ENCODE measurements at regions not wholly inside any gene's neighbourhood (a gene's known extent, or its start where the extent isn't known, plus 50 kb on each side); places are given as distances from the start of the nearest gene placed in this dataset.

GRCh38 chr4:108453366-108453765, 167.0 kb upstream of the RPL34 start:
- H4K20me1 ChIP-seq (ENCODE audit: control insufficient read depth, insufficient read depth, low read length, poor library complexity, severe bottlenecking) = no peaks in the 10 kb centered on the region
- no peaks in the 10 kb centered on the region for H3K9me3 Mint-ChIP-seq (ENCODE audit: insufficient read depth)
- POLR2A ChIA-PET = no interaction called here
- intact Hi-C loops (cut with micrococcal nuclease) = no loop called here
- no peak for DNase-seq
- no peaks in the 10 kb centered on the region for H3K27me3 ChIP-seq (replicated peaks in 1 of 4; ENCODE audit: control extremely low read depth in 1 of 4, control insufficient read depth in 3 of 4, insufficient read depth in 4 of 4, low read length in 3 of 4)
- ATAC-seq (ENCODE audit: low read depth) = no peak
- CTCF ChIA-PET = no interaction called here
- no peak overlapping the region for H3K4me3 ChIP-seq (ENCODE audit: control extremely low read depth in 1 of 5, extremely low read depth in 1 of 5, insufficient read depth in 1 of 5, low read depth in 2 of 5, low read length in 4 of 5)
- H3K79me2 ChIP-seq (ENCODE audit: control insufficient read depth, insufficient read depth, low read length) = no peaks in the 10 kb centered on the region
- no peak overlapping the region for H3K4me3 Mint-ChIP-seq
- TF ChIP-seq CTCF (IDR thresholded peaks at IDR 0.05) = no peak
- no peak for TF ChIP-seq EZH2 (IDR thresholded peaks at IDR 0.05; ENCODE audit: borderline replicate concordance, insufficient read depth, low read depth, low read length, poor library complexity, severe bottlenecking)
- H3K27ac Mint-ChIP-seq = no peak overlapping the region
- 100% methylated on average over 1 of the region's 4 CpGs for WGBS (ENCODE audit: insufficient coverage)
- no peaks in the 10 kb centered on the region for H3K4me1 Mint-ChIP-seq
- no peak overlapping the region for H2AFZ ChIP-seq (ENCODE audit: insufficient read depth, low read depth, low read length, poor library complexity, severe bottlenecking)
- H3K36me3 ChIP-seq (replicated peaks in 1 of 2; ENCODE audit: control extremely low read depth in 1 of 2, control insufficient read depth in 1 of 2, extremely low read depth in 1 of 2, insufficient read depth in 2 of 2, low read length in 1 of 2) = no peaks in the 10 kb centered on the region
- H3K27ac ChIP-seq (ENCODE audit: low read length in 2 of 2) = no peak overlapping the region
- H3K9me3 ChIP-seq (ENCODE audit: control extremely low read depth in 1 of 3, control insufficient read depth in 2 of 3, insufficient read depth in 1 of 3, low read length in 2 of 3) = no peaks in the 10 kb centered on the region
- H3K4me1 ChIP-seq (ENCODE audit: control insufficient read depth in 2 of 2, insufficient read depth in 2 of 2, low read length in 2 of 2) = no peaks in the 10 kb centered on the region
- H3K27me3 Mint-ChIP-seq = no peaks in the 10 kb centered on the region
- no peak overlapping the region for H3K4me2 ChIP-seq (replicated peaks; ENCODE audit: low read depth, low read length, poor library complexity, severe bottlenecking)
- H3K9ac ChIP-seq (ENCODE audit: low read length) = no peak overlapping the region

GRCh38 chr4:108450236-108450898, 170.0 kb upstream of the RPL34 start:
- no peak for ATAC-seq (ENCODE audit: low read depth)
- H3K36me3 ChIP-seq (replicated peaks in 1 of 2; ENCODE audit: control extremely low read depth in 1 of 2, control insufficient read depth in 1 of 2, extremely low read depth in 1 of 2, insufficient read depth in 2 of 2, low read length in 1 of 2) = no peaks in the 10 kb centered on the region
- H3K27ac ChIP-seq (ENCODE audit: low read length in 2 of 2) = no peak overlapping the region
- Mint-ChIP-seq H3K27ac (no peak overlapping the region), H3K4me1 (no peaks in the 10 kb centered on the region), H3K4me3 (no peak overlapping the region), H3K9me3 (ENCODE audit: insufficient read depth) (no peaks in the 10 kb centered on the region), H3K27me3 (no peaks in the 10 kb centered on the region)
- intact Hi-C loops (cut with micrococcal nuclease) = no loop called here
- H3K27me3 ChIP-seq (replicated peaks in 1 of 4; ENCODE audit: control extremely low read depth in 1 of 4, control insufficient read depth in 3 of 4, insufficient read depth in 4 of 4, low read length in 3 of 4) = no peaks in the 10 kb centered on the region
- ChIA-PET POLR2A (no interaction called here), CTCF (no interaction called here)
- H3K4me3 ChIP-seq (ENCODE audit: control extremely low read depth in 1 of 5, extremely low read depth in 1 of 5, insufficient read depth in 1 of 5, low read depth in 2 of 5, low read length in 4 of 5) = no peak overlapping the region
- H4K20me1 ChIP-seq (ENCODE audit: control insufficient read depth, insufficient read depth, low read length, poor library complexity, severe bottlenecking) = no peaks in the 10 kb centered on the region
- no peaks in the 10 kb centered on the region for H3K79me2 ChIP-seq (ENCODE audit: control insufficient read depth, insufficient read depth, low read length)
- WGBS (ENCODE audit: insufficient coverage) = 72% methylated on average over 3 of the region's 5 CpGs
- H3K4me1 ChIP-seq (ENCODE audit: control insufficient read depth in 2 of 2, insufficient read depth in 2 of 2, low read length in 2 of 2) = no peaks in the 10 kb centered on the region
- no peak overlapping the region for H2AFZ ChIP-seq (ENCODE audit: insufficient read depth, low read depth, low read length, poor library complexity, severe bottlenecking)
- H3K9ac ChIP-seq (ENCODE audit: low read length) = no peak overlapping the region
- H3K9me3 ChIP-seq (ENCODE audit: control extremely low read depth in 1 of 3, control insufficient read depth in 2 of 3, insufficient read depth in 1 of 3, low read length in 2 of 3) = no peaks in the 10 kb centered on the region
- DNase-seq = no peak
- H3K4me2 ChIP-seq (replicated peaks; ENCODE audit: low read depth, low read length, poor library complexity, severe bottlenecking) = no peak overlapping the region
- TF ChIP-seq CTCF (IDR thresholded peaks at IDR 0.05) (no peak), EZH2 (IDR thresholded peaks at IDR 0.05; ENCODE audit: borderline replicate concordance, insufficient read depth, low read depth, low read length, poor library complexity, severe bottlenecking) (no peak)

Measured in B cell (primary cell).